DMS53 treated with DMSO at 0.1 percent for 48 hours (cell line): ENCODE measurements at regions not wholly inside any gene's neighbourhood (a gene's known extent, or its start where the extent isn't known, plus 50 kb on each side); places are given as distances from the start of the nearest gene placed in this dataset.
"Not testable (repeated sequence)": the region's sequence is repeated elsewhere in the genome, so short reads cannot be mapped to it uniquely, and the experiment has no call there.

Experiments
- DNase-seq: peaks from one replicate; lab custom pipeline; 2025; ENCODE audit not compliant: unreplicated experiment; lab: John Stamatoyannopoulos, UW

DNA sequence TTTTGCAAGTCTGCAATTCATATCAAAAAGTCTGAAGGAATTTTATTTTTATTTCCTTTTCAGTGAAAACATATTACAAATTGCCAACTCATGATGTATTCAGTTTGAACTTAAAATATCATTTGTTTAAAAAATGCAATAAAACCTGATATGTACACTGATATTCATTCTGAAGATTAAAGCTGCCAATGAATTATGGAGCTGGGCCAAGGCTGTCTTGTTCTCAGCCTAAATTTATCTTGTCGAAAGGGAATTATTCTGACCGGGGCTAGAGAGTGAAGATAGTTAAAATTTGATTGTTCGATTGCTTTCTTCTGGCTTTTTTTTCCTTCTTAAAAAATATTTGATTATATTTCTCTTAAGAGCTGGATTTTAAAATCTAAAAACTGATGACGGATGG lies 54.0 kb upstream of the RBFOX1 start:
- no peak for DNase-seq

- DNase-seq = no peak
These were observed 60.0 kb upstream of the RBFOX1 start for GRCh38 chr16:7272567-7273158.

DNA sequence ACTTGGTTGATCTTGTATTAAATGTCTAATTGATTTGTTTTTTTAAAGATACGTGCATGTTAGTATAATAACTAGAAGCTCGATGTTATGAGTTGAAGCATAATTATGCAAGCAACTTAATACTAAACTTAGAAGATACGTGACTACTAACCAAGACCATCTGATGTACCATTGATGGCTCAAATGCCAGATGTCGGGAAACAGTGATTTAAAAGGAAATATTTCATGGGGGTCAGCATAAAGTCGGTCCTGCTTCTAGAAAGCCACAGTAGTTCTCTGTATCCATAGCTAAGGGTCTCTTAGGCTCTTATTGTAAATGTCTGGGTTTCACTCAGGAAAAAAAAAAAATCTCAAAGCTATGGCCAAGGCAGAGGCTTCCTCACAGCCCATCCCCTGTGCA lies 61.2 kb upstream of the RBFOX1 start:
- no peak for DNase-seq

DNA sequence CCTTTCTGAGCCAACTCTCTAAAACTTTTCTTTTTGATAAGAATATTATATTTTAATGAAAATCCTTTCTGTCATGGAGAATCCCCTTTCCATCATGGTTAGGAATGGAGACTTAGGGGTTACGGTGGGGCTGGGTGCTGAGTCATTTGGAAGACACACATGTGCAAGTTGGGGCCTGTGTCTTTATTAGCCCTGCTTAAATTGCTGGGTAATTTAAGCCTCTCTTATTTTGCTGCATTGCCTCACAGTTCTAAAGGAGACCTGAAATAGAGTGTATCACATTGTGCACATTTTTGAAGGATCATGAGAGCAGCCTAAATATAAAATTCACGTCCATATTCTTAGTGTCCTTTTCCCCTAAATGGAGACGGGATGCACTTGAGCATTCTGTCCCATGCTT lies 61.8 kb upstream of the RBFOX1 start:
- no peak for DNase-seq

- DNase-seq = no peak
These were observed 62.6 kb upstream of the RBFOX1 start for GRCh38 chr16:7270006-7270405.

- DNase-seq = no peak
These were observed 64.5 kb upstream of the RBFOX1 start for GRCh38 chr16:7268182-7268581.

- DNase-seq = no peak
These were observed 75.6 kb upstream of the RBFOX1 start for GRCh38 chr16:7257016-7257415.

DNA sequence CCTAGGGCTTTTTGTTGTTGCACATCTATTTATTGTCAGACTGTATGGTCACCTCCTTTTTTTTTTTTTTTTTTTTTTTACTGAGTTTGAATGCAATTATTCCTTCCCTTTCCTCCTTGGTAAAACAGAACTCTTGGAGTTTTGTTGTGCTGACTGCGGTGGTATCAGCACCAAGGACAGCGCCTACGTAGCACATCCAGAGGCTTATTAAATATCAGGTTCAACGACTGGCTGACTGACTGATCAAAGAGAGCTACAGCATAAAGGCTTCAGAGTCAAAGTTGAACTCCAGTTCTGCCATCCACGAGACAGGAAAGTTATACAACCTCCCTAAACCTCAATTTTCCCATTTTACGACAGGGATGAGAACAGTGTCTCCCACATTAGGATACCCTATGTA lies 86.1 kb upstream of the RBFOX1 start:
- no peak for DNase-seq

DNA sequence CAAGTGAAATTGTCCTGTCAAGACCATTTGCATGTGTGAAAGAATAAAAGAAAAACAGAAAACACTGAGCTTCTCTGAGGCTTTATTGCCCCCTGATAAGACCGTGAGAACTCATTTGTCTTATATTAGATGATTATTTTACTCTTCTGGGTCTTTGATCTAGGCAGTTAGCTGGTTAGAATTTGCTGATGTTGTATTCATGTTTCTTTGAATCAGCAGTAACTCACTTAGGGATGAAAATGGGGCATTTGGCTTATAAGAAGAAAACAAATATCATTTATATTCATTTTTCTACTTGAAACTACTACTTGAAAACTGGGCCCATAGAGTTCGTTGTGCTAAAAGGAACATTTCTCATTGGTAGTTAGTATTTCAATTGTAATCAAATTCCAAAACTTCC lies 93.1 kb upstream of the RBFOX1 start:
- no peak for DNase-seq

DNA sequence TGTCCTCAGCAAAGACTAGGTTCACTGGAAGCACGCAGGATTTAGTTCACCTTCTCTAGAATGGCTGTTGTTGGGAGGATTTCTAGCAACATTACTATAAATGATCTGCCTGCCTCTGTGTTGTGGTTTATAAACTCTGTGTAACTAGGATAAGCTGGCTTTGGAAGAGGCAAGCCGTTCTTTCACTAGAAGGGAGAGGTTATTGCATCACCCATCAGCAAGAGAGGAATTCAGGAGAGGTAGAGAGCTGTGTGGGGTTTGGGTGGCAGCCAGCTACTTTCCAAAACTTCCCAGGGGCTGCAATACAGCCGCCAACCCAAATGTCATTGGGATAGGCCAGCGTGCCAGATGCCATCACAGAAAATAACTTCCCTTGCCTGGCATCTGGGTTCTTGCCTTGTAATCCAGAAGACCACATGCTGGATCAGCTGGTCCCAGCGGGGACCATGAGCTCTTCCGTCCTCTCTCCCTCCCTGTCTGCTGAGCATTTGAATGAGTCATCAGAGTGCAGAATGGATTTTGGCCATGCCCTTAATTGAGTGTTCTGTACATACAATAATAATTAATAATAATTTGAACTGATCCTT lies 95.7 kb upstream of the RBFOX1 start:
- no peak for DNase-seq

DNA sequence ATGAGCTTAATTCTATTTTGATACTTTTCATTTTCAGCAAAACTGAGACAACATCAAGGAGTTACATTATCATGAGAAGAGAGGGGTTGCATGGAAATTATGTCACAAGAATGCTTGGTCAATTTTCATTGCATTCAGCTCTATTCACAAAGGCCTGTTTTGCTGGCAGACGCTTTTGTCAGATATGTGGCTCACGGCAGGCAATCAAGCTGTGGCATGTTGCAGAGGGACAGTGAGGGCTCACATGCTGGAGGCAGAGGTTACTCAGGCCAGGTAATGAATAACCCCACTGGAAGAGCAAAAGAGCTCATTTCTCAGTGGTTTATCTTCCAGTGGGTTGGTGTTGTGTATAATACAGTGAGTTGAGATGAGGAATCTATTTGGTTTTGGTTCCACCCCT lies 98.7 kb upstream of the RBFOX1 start:
- DNase-seq = no peak

- DNase-seq = no peak
These were observed 100.9 kb upstream of the RBFOX1 start for GRCh38 chr16:7231762-7232161.

- DNase-seq = not testable (repeated sequence)
These were observed 103.0 kb upstream of the RBFOX1 start for GRCh38 chr16:7229433-7230218.

DNA sequence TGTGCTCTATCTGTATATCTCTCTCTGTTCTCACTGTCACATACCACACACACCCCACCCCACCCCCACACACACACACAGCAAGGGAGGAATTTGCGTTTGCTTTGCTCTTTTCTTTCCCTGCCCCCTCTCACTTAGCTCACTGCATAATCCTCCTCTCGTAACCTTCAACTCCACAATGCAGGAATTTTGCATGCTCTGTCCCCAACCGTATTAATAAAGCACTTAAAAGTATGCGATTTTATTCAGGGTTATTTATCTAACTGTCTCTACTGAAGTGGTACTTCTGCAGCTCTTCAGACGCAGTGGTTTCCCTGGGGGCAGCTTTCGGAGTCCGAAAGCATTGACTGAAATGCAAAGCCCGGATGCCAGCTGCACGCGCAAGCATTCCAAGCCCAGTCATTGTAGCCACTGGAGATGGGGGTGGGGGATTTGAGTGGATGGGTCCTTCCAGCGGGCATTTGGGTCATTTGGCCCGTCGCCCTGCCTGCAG lies 105.4 kb upstream of the RBFOX1 start:
- no peak for DNase-seq

DNA sequence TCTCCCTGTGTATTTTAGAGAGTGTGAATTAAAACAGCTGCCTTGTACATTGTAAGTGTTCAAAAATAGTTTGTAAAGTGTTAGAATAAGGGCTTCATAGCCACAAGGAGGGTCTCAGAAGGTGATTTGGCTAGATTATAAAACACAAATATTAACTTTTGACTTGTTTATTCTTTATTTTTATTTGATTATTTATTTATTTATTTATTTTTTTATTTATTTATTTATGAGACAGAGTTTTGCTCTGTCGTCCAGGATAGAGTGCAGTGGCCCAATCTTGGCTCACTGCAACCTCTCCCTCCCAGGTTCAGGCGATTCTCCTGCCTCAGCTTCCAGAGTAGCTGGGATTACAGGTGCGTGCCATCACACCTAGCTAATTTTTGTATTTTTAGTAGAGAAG lies 111.5 kb upstream of the RBFOX1 start:
- DNase-seq = no peak

DNA sequence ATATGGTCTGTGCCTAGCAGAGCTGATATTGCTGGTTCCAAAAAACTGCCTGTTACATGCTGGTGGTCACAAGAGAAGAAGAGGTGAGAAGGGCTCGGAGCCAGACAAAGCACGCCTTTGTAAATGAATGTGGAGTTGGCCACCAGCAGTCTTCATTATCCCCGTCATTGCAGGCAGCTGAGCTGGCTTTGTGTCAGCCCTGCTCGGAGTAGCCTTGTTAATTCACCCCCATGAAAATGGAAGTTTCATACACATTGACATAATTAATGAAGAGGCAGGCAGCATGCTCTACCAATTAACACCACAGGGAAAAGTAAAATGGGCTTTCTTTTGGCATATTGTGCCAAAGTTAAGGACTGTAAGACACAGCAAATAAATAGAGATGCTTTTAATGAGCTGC lies 113.7 kb upstream of the RBFOX1 start:
- DNase-seq = no peak

GRCh38 chr16:7217797-7218196 lies 114.8 kb upstream of the RBFOX1 start:
- no peak for DNase-seq

DNA sequence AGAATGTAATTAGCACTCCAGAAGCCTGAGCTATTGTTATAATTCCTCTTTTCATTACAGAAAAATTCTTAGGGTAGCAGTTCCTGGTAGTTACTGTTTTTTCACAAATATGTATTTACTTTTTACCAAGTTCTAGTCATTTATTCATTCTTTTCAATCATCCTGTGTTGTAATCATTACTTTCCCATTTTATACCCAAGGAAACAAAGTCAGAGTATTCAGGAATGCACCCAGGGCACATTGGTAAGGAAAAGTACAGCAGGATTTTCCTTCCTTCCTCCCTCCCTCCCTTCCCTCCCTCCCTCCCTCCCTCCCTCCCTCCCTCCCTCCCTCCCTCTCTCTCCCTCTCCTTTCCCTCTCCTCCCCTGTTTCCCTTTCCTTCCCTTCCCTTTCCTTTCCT lies 115.9 kb upstream of the RBFOX1 start:
- no peak for DNase-seq

DNA sequence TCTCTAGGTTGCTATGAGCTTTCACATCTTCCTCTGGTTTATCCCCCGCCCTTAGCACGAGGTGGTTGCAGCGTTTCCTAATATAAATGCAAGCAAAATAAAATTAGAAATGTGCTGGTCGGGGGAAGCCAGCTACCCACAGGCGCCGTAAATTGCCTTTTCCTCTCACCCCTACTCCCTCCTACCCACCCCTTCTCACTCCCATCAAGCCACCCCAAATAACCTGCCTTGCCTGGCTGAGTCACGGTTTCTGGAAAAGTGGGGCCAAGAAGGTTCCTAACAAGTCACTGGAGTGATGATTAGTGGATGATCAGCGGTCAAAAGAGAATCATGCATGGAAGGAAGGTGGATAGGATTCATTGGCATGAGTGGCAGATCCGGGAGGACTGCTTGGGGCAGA lies 120.9 kb upstream of the RBFOX1 start:
- DNase-seq = no peak

DNA sequence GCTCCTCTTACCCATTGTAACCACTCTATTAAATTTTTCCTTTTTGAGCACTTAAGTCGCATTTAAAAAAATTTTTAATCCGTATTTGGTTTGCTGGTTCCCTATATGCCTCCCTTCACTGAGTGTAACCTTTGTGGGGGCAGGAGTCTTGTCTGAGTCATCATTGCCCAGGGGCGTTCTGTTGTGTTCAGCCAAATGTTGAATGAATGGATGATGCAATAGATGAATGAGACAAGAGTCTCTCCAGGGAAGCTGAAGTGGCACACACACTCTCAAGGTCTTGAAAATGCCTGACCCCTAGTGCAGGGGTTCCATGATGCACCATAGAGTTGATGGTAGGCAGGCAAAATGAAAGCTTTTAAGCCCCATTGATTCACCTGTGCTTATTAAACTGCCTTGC lies 123.0 kb upstream of the RBFOX1 start:
- no peak for DNase-seq

GRCh38 chr16:7206469-7206868 lies 126.2 kb upstream of the RBFOX1 start:
- no peak for DNase-seq

GRCh38 chr16:7200320-7200719 lies 132.3 kb upstream of the RBFOX1 start:
- no peak for DNase-seq
